AG10803 (cell line): ENCODE measurements at regions not wholly inside any gene's neighbourhood (a gene's known extent, or its start where the extent isn't known, plus 50 kb on each side); places are given as distances from the start of the nearest gene placed in this dataset.

Source experiments
- DNase-seq: peaks from one replicate; pipeline ENCODE4 v3.0.0; 2010; ENCODE audit warnings: low read depth
- H3K4me3 ChIP-seq: 2 replicates; pipeline ENCODE4 v1.5.1; 2011; ENCODE audit warnings: mild to moderate bottlenecking, low read length, control low read depth
- TF ChIP-seq, protein P1 (sequence below): conservative IDR thresholded peaks from 2 replicates; pipeline ENCODE4 v1.5.1; 2011; ENCODE audit warnings: mild to moderate bottlenecking, low read length, control low read depth, inconsistent platforms

DNA sequence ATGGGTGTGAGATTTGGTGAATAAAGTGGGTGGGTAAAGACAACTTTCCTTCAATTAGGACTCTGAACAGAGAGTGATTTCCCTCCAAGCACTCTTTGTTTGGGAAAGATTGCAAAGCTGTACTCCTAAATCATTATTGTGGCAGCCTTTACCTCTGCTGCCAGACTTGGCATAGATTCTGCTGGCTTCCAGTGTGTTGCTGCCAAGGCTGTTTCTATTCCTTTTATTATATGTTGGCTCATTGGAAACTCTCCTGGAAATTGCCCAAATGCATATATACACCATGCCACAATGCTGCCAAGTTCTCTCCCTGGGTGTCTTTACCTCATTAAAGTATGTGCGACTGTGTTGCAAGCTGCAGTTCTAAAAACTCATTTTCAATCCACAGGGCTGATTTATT is 668.0 kb downstream of the MRPL39 start:
- DNase-seq: no peak
- H3K4me3 ChIP-seq: no peak overlapping the region
- TF ChIP-seq, protein P1, sequence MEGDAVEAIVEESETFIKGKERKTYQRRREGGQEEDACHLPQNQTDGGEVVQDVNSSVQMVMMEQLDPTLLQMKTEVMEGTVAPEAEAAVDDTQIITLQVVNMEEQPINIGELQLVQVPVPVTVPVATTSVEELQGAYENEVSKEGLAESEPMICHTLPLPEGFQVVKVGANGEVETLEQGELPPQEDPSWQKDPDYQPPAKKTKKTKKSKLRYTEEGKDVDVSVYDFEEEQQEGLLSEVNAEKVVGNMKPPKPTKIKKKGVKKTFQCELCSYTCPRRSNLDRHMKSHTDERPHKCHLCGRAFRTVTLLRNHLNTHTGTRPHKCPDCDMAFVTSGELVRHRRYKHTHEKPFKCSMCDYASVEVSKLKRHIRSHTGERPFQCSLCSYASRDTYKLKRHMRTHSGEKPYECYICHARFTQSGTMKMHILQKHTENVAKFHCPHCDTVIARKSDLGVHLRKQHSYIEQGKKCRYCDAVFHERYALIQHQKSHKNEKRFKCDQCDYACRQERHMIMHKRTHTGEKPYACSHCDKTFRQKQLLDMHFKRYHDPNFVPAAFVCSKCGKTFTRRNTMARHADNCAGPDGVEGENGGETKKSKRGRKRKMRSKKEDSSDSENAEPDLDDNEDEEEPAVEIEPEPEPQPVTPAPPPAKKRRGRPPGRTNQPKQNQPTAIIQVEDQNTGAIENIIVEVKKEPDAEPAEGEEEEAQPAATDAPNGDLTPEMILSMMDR: no peak

DNA sequence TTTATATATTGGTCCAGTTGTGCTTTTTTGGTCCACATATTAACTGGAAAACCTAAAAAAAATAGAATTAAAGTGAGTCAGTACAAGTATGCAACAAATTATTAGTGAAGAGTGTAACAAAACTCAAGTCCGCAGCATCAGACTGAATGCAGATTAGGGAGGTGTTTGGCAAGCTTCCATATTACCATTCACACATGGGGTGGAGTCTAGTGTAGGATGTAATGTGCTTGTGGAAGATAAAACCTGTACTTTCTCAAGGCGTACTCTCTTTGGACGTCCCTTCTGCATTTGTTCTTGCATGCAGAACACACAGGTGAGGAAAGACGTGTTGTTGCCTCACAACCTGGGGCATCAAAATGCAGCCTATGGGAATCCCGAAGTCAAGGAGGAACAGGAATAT is 668.7 kb downstream of the MRPL39 start:
- no peak for DNase-seq
- TF ChIP-seq, protein P1: no peak
- H3K4me3 ChIP-seq: no peak overlapping the region

DNA sequence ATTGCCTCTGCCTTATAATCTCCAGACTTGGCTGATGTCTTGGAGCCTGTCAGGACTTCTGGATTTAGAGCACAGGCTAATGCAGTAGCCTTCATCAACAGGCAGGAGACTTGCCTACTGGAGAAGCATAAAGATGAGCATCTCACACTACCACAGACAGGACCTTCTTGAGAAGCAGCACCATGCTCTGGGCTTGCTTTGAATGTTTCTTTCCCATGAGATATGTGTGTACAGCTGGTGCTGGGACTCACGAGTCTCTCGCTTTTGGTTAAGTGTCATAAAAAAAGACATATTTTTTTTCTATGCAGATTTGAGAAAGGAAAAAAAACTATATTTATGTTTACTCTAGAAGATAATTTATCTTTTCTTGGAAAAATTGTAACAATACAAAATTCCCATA is 671.3 kb downstream of the MRPL39 start:
- no peak for DNase-seq
- TF ChIP-seq, protein P1: no peak
- no peak overlapping the region for H3K4me3 ChIP-seq

DNA sequence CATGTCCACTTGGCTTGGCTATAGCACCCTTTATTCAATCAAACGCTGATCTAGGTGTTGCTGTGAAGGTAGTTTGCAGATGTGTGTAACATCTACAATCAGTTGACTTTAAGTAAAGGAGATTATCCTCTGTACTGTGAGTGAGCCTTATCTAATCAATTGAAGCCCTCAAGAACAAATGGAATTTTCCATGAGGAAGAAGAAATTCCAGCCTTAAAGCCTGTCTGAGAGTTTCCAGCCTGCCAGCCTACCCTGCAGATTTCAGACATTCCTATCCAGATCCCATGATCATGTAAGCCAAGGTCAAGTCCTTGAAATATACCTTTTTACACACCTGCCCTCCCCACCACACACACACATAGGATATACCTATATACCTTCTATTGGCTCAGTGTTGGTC is 696.7 kb downstream of the MRPL39 start:
- TF ChIP-seq, protein P1: no peak
- DNase-seq: no peak
- H3K4me3 ChIP-seq: no peak overlapping the region

DNA sequence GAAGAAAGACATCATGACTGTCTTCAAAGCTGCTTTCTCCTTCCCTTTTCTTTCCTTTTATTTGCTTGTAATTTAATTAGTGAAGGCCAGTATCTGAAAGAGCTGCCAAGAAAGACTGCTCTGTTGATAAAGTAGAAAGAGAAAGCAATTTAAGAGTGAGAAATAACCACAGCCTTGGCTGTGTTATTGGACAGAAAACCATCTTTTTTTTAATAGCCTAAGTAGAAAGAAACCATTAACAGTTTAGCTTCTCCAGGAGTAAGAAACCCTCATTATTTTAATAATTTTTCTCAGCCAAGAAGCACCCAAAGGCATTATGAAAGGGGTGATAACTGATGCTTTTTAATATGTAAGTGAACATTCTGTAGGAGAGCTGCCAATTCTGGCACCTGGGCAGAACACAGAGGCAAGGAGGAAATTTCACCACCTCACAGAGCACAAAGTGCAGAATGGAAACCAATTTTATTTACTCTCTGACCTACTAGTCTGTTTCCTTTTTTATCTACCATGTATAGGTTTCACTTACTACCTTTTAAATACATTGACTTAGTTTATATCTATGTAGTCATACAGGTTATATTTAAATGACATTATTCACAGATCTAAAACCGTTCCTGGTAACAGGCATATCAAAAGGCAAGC is 703.2 kb downstream of the MRPL39 start:
- DNase-seq: no peak
- TF ChIP-seq, protein P1: no peak
- no peak overlapping the region for H3K4me3 ChIP-seq

DNA sequence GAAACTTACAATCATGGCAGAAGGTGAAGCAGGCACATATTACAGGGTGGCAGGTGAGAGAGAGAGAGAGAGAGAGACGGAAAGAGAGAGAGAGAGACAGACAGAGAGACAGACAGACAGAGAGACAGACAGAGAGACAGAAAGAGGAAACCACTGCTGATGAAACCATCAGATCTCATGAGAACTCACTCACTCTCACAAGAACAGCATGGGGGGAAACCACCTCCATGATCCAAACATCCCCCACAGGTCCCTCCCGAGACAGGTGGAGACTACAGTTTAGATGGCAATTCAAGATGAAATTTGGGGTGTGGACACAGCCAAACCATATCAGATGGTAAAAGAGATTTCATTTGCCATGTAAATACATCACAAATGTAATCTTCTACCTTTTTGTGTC is 708.1 kb downstream of the MRPL39 start:
- H3K4me3 ChIP-seq: no peak overlapping the region
- DNase-seq: no peak
- TF ChIP-seq, protein P1: no peak

DNA sequence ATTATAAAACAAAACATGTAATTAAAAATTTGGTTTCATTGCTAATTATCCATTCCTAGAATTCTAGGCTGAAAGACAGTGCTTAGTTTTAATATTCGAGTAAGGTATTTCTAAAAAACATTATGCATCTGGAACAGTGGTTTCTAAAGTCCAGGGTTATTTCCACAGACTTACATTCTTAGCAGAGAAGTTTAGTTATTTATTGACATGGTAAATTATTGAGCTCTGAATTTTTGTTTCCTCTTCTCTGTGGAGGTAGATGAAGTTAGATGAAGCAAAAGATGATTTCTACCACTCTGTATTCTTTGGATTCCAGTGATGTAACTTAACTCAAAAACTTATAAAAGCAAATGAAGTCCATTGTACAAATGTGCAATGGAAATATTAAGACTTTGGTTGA is 709.4 kb downstream of the MRPL39 start:
- DNase-seq: no peak
- TF ChIP-seq, protein P1: no peak
- H3K4me3 ChIP-seq: no peak overlapping the region
